22Rv1 (cell line): ENCODE measurements at regions not wholly inside any gene's neighbourhood (a gene's known extent, or its start where the extent isn't known, plus 50 kb on each side); places are given as distances from the start of the nearest gene placed in this dataset.
A peak's percentile ranks its signal among the peaks of the same experiment; 100 is the strongest.
"Not testable (repeated sequence)": the region's sequence is repeated elsewhere in the genome, so short reads cannot be mapped to it uniquely, and the experiment has no call there.

Experiments
- ZFX ChIP-seq: fragments of 450-650 bp; IDR thresholded peaks from 2 replicates; pipeline ENCODE4 v1.6.1; 2017; ENCODE audit warnings: antibody characterized with exemption, borderline replicate concordance
- TF ChIP-seq, protein P1 (sequence below): fragments of 450-650 bp; IDR thresholded peaks from 2 replicates; pipeline ENCODE4 v1.5.1; 2017; ENCODE audit warnings: mild to moderate bottlenecking

DNA sequence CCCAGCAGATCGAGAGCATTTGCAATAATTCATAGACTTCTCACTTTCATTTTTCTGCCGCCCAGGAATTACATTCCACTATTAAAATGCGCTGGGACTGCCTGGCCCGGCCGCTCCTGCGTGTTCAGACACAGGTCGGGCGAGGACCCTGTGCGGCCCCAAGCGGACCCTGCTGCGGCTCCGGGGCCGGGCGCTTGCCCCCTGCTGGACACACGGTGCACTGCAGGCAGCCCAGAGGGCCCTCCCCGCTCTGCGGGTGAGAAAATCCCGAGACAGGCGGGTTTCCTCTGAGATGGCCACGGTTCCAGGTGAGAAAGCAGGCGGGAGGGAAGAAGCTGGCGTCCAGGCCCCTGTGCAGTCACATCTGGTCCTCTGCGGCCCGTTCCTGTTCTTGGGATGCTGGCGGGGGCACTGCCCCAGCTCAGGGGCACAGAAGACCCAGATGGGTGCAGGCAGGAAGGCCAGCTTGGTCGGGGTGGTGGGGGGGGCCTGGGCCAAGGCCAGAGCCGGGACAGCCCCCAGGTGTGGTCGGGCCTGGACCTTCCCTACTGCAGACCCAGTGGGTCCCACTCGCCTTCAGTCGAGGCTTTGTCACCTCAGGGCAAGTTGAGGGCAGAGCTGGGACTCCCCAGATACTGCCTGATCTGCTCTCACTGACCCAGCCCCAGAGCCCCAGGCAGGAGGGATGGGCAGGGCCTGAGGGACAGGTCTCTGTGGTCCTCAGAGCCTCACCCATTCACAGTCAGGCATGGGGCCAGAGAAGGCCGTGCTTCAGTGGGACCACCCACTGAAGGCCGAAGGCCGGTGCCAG is 135.1 kb downstream of the FAM53A start:
- TF ChIP-seq, protein P1, sequence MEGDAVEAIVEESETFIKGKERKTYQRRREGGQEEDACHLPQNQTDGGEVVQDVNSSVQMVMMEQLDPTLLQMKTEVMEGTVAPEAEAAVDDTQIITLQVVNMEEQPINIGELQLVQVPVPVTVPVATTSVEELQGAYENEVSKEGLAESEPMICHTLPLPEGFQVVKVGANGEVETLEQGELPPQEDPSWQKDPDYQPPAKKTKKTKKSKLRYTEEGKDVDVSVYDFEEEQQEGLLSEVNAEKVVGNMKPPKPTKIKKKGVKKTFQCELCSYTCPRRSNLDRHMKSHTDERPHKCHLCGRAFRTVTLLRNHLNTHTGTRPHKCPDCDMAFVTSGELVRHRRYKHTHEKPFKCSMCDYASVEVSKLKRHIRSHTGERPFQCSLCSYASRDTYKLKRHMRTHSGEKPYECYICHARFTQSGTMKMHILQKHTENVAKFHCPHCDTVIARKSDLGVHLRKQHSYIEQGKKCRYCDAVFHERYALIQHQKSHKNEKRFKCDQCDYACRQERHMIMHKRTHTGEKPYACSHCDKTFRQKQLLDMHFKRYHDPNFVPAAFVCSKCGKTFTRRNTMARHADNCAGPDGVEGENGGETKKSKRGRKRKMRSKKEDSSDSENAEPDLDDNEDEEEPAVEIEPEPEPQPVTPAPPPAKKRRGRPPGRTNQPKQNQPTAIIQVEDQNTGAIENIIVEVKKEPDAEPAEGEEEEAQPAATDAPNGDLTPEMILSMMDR = peak; percentile 94
- not testable (repeated sequence) for TF ChIP-seq ZFX
